ENCODE measurements at regions not wholly inside any gene's neighbourhood (a gene's known extent, or its start where the extent isn't known, plus 50 kb on each side); places are given as distances from the start of the nearest gene placed in this dataset.

DNA sequence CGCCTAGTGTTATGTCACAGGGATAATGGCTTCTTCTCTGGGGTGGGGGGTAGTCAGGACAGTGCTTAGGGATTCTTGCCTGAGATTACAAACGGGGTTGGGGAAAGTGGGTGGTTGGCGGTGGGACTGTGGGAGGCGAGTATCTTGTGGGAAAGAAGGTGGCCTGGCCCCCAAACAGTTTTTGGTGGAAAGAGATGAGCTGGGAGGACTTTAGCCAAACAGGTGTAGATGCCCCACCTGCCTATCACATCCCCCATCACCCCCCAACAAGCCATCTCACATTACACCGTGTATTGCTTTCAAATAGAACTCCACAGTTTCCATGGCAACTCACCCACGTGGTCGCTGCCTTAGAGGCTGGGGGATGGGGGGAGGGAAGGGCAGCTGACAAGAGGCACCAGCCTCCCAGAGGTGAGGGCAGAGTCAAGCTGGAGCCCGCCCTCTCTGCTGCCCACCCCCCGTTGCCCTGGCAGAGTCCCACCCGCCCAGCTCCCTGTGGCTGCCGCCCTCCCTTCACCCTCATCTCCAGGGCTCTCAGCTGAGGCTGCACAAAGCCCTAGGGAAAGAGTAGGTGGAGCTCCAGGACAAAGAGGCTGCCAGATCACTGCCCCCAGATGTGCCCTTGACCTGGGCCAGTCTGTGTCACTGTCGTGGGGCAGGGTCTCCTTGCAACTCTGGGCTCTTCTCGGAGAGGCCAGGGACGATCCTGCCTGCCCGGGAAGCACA is 98.3 kb downstream of the LRRC74A start:
- CTCF ChIA-PET, result interaction anchor here (5.3 kb wide), 1 partner anchor 11 kb away, joined by 21 read pairs; no protein-coding TSS in a partner anchor
- POLR2A ChIA-PET, result interaction anchor here (0.6 kb wide), 2 partner anchors 32 to 53 kb away, joined by 3 to 5 read pairs; no protein-coding TSS in a partner anchor
- no peak for DNase-seq (ENCODE audit: low read depth, low spot score)
- H3K27ac ChIP-seq (ENCODE audit: low read depth, low read length), result no peak overlapping the region
- no peaks in the 10 kb centered on the region for H3K9me3 ChIP-seq (ENCODE audit: control insufficient read depth, insufficient read depth, low read length)
- TF ChIP-seq, protein P1, sequence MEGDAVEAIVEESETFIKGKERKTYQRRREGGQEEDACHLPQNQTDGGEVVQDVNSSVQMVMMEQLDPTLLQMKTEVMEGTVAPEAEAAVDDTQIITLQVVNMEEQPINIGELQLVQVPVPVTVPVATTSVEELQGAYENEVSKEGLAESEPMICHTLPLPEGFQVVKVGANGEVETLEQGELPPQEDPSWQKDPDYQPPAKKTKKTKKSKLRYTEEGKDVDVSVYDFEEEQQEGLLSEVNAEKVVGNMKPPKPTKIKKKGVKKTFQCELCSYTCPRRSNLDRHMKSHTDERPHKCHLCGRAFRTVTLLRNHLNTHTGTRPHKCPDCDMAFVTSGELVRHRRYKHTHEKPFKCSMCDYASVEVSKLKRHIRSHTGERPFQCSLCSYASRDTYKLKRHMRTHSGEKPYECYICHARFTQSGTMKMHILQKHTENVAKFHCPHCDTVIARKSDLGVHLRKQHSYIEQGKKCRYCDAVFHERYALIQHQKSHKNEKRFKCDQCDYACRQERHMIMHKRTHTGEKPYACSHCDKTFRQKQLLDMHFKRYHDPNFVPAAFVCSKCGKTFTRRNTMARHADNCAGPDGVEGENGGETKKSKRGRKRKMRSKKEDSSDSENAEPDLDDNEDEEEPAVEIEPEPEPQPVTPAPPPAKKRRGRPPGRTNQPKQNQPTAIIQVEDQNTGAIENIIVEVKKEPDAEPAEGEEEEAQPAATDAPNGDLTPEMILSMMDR (IDR thresholded peaks at IDR 0.05; ENCODE audit: low read depth, low read length), result no peak
- H3K4me3 ChIP-seq (ENCODE audit: low read depth, low read length), result no peak overlapping the region
- H3K27me3 ChIP-seq (ENCODE audit: control insufficient read depth, insufficient read depth, low read length), result no peaks in the 10 kb centered on the region

DNA sequence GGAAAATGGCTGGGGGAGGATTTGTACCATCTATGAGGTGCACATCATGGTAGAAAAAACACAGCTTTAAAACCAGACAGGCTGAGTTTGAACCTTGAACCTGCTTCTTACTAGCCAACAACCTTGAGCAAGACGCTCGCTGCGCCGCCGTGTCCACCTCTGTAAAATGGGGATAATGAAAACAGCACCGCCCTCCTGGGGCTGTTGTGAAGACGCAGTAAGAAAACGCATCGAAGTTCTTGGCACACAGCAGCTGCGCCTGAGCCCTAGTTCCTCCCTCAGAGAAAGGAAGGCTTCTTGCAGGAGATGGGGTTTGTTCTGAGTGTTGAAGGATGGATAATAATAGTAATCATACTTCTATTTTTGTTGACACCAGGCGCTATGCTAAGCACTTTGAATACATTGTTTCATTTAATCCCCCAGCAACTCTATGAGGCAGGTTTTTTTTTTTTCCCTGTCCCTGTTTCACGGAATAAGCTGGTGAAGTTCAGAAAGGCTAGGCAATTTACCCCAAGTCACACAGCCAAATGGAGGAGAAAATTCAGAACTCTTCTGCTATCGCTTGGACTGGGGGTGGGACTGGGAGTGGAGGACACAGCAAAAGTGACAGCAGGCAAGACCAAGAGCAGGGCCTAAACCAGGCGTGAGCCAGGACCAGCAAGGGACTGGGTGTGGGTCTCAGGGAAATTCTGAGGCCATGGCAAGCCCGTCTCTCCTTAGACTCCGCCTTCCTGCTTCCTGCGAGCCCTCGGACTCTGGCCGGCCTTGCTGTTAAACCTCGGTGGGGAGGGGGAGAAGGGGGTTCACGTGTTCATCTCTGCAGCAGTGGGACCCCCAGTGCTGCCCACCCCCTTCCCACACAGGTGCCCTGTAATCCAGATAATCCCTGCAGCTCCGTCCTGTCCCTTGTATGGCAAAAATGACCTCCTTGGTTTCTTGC is 97.5 kb downstream of the LRRC74A start:
- ChIA-PET CTCF (interaction anchor here (5.3 kb wide), 1 partner anchor 10 kb away, joined by 21 read pairs; no protein-coding TSS in a partner anchor), POLR2A (no interaction called here)
- Histone ChIP-seq H3K27me3 (ENCODE audit: control insufficient read depth, insufficient read depth, low read length) (no peaks in the 10 kb centered on the region), H3K27ac (ENCODE audit: low read depth, low read length) (no peak overlapping the region), H3K4me3 (ENCODE audit: low read depth, low read length) (no peak overlapping the region), H3K9me3 (ENCODE audit: control insufficient read depth, insufficient read depth, low read length) (no peaks in the 10 kb centered on the region)
- TF ChIP-seq, protein P1 (IDR thresholded peaks at IDR 0.05; ENCODE audit: low read depth, low read length), result no peak
- DNase-seq (ENCODE audit: low read depth, low spot score), result no peak

DNA sequence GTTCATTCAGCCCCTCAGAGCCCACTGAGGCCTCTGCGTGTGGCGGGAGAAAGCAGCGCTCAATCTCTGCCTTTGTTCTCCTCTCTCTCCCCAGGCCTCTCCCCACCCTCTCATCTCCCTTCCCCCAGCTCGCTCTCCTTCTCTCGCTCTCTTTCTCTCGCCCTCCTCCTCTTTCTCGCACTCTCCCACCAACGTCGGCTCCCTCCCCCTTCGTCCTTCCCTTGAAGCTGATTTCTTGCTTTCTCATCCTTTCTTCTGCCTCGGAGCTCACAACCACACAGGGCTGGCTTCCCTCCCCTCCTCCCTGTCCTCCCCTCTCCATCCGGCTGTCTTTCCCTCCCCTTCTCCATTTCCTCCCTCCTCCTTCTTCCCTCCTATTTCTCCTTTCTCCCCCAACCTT is 96.4 kb downstream of the LRRC74A start:
- Histone ChIP-seq H3K27me3 (ENCODE audit: control insufficient read depth, insufficient read depth, low read length) (no peaks in the 10 kb centered on the region), H3K4me3 (ENCODE audit: low read depth, low read length) (no peak overlapping the region), H3K9me3 (ENCODE audit: control insufficient read depth, insufficient read depth, low read length) (no peaks in the 10 kb centered on the region), H3K27ac (ENCODE audit: low read depth, low read length) (peak overlapping the region; percentile 57)
- ChIA-PET POLR2A (interaction anchor here (0.6 to 0.7 kb wide), 2 partner anchors 17 to 118 kb away, joined by 3 to 6 read pairs; no protein-coding TSS in a partner anchor), CTCF (interaction anchor here (5.3 kb wide), 1 partner anchor 9 kb away, joined by 21 read pairs; no protein-coding TSS in a partner anchor)
- TF ChIP-seq, protein P1 (IDR thresholded peaks at IDR 0.05; ENCODE audit: low read depth, low read length), result no peak
- DNase-seq (ENCODE audit: low read depth, low spot score), result no peak

DNA sequence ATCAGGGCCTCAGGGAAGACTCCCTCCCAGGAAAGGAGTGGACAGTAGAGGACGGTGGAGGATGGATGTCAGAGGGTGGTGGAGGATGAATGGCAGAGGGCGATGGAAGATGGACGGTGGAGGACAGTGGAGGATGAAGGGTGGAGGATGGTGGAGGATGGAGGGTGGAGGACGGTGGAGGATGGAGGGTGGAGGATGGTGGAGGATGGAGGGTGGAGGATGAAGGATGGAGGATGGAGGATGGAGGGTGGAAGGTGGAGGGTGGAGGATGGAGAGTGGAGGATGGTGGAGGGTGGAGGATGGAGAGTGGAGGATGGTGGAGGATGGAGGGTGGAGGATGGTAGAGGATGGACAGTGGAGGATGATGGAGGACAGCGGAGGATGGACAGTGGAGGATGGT is 95.9 kb downstream of the LRRC74A start:
- ChIA-PET CTCF (interaction anchor here (5.3 to 7.1 kb wide), 2 partner anchors 9 to 147 kb away, joined by 21 to 91 read pairs; no protein-coding TSS in a partner anchor), POLR2A (no interaction called here)
- Histone ChIP-seq H3K9me3 (ENCODE audit: control insufficient read depth, insufficient read depth, low read length) (no peaks in the 10 kb centered on the region), H3K27me3 (ENCODE audit: control insufficient read depth, insufficient read depth, low read length) (no peaks in the 10 kb centered on the region), H3K27ac (ENCODE audit: low read depth, low read length) (peak overlapping the region; percentile 57), H3K4me3 (ENCODE audit: low read depth, low read length) (no peak overlapping the region)
- TF ChIP-seq, protein P1 (IDR thresholded peaks at IDR 0.05; ENCODE audit: low read depth, low read length), result no peak
- DNase-seq (ENCODE audit: low read depth, low spot score), result no peak
